ENCODE measurements at regions not wholly inside any gene's neighbourhood (a gene's known extent, or its start where the extent isn't known, plus 50 kb on each side); places are given as distances from the start of the nearest gene placed in this dataset.

GRCh38 chr18:10207682-10208345 lies 246.6 kb upstream of the APCDD1 start:
- Mint-ChIP-seq H3K4me1 (ENCODE audit: low read depth) (no peaks in the 10 kb centered on the region), H3K36me3 (ENCODE audit: low read depth) (no peaks in the 10 kb centered on the region), H3K27ac (ENCODE audit: unreplicated experiment) (no peak overlapping the region), H3K27me3 (ENCODE audit: low read depth) (peaks cover 3% of the 10 kb centered on the region), H3K9me3 (ENCODE audit: low read depth) (no peaks in the 10 kb centered on the region), H3K4me3 (ENCODE audit: unreplicated experiment) (no peak overlapping the region)
- no peak for TF ChIP-seq CTCF (IDR thresholded peaks at IDR 0.05)
- no peak for DNase-seq (ENCODE audit: low spot score)

- no peak for DNase-seq (ENCODE audit: low spot score)
- H3K27ac Mint-ChIP-seq (ENCODE audit: unreplicated experiment): no peak overlapping the region
- peaks cover 3% of the 10 kb centered on the region for H3K27me3 Mint-ChIP-seq (ENCODE audit: low read depth)
- no peak for TF ChIP-seq CTCF (IDR thresholded peaks at IDR 0.05)
- H3K4me1 Mint-ChIP-seq (ENCODE audit: low read depth): no peaks in the 10 kb centered on the region
- H3K9me3 Mint-ChIP-seq (ENCODE audit: low read depth): no peaks in the 10 kb centered on the region
- H3K36me3 Mint-ChIP-seq (ENCODE audit: low read depth): no peaks in the 10 kb centered on the region
- H3K4me3 Mint-ChIP-seq (ENCODE audit: unreplicated experiment): no peak overlapping the region
Measured at GRCh38 chr18:10209302-10209701, 245.1 kb upstream of the APCDD1 start.

- H3K4me3 Mint-ChIP-seq (ENCODE audit: unreplicated experiment): no peak overlapping the region
- TF ChIP-seq CTCF (IDR thresholded peaks at IDR 0.05): no peak
- DNase-seq (ENCODE audit: low spot score): no peak
- H3K9me3 Mint-ChIP-seq (ENCODE audit: low read depth): no peaks in the 10 kb centered on the region
- no peak overlapping the region for H3K27ac Mint-ChIP-seq (ENCODE audit: unreplicated experiment)
- peaks cover 3% of the 10 kb centered on the region for H3K27me3 Mint-ChIP-seq (ENCODE audit: low read depth)
- H3K4me1 Mint-ChIP-seq (ENCODE audit: low read depth): no peaks in the 10 kb centered on the region
- H3K36me3 Mint-ChIP-seq (ENCODE audit: low read depth): no peaks in the 10 kb centered on the region
Measured at GRCh38 chr18:10210057-10210633, 244.3 kb upstream of the APCDD1 start.

GRCh38 chr18:10213526-10213925 lies 240.9 kb upstream of the APCDD1 start:
- Mint-ChIP-seq H3K4me1 (ENCODE audit: low read depth) (no peaks in the 10 kb centered on the region), H3K9me3 (ENCODE audit: low read depth) (peaks cover 10% of the 10 kb centered on the region), H3K4me3 (ENCODE audit: unreplicated experiment) (no peak overlapping the region), H3K27me3 (ENCODE audit: low read depth) (no peaks in the 10 kb centered on the region), H3K36me3 (ENCODE audit: low read depth) (no peaks in the 10 kb centered on the region), H3K27ac (ENCODE audit: unreplicated experiment) (no peak overlapping the region)
- no peak for DNase-seq (ENCODE audit: low spot score)
- no peak for TF ChIP-seq CTCF (IDR thresholded peaks at IDR 0.05)

GRCh38 chr18:10215446-10215845 lies 239.0 kb upstream of the APCDD1 start:
- Mint-ChIP-seq H3K36me3 (ENCODE audit: low read depth) (no peaks in the 10 kb centered on the region), H3K4me3 (ENCODE audit: unreplicated experiment) (no peak overlapping the region), H3K27me3 (ENCODE audit: low read depth) (no peaks in the 10 kb centered on the region), H3K9me3 (ENCODE audit: low read depth) (peaks cover 14% of the 10 kb centered on the region), H3K4me1 (ENCODE audit: low read depth) (no peaks in the 10 kb centered on the region), H3K27ac (ENCODE audit: unreplicated experiment) (no peak overlapping the region)
- TF ChIP-seq CTCF (IDR thresholded peaks at IDR 0.05): no peak
- no peak for DNase-seq (ENCODE audit: low spot score)

All from chondrocyte (in vitro differentiated cells).